ENCODE measurements at regions not wholly inside any gene's neighbourhood (a gene's known extent, or its start where the extent isn't known, plus 50 kb on each side); places are given as distances from the start of the nearest gene placed in this dataset.

DNA sequence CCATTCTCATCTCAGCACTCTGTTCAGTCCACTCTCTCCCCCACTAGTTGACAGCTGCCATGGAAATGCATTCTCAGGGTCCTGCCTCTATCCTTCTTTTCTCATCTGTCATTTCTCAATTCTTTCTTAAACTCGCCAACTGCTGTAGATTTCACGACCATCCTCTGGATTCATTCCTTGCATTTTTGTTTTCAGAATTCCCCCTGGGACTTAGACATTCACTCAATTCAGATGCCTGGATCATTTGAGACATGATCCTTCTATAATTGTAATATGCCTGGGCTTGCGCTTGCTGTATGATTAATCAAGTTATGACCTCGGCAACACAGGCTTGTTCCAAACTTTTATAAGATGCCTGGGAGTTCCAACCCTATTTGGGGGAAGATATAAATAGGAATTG, 104.5 kb downstream of the RAB11FIP2 start:
- Histone ChIP-seq H3K27me3 (ENCODE audit: control insufficient read depth, insufficient read depth, low read length) (no peaks in the 10 kb centered on the region), H3K4me3 (ENCODE audit: low read depth, low read length) (no peak overlapping the region)

DNA sequence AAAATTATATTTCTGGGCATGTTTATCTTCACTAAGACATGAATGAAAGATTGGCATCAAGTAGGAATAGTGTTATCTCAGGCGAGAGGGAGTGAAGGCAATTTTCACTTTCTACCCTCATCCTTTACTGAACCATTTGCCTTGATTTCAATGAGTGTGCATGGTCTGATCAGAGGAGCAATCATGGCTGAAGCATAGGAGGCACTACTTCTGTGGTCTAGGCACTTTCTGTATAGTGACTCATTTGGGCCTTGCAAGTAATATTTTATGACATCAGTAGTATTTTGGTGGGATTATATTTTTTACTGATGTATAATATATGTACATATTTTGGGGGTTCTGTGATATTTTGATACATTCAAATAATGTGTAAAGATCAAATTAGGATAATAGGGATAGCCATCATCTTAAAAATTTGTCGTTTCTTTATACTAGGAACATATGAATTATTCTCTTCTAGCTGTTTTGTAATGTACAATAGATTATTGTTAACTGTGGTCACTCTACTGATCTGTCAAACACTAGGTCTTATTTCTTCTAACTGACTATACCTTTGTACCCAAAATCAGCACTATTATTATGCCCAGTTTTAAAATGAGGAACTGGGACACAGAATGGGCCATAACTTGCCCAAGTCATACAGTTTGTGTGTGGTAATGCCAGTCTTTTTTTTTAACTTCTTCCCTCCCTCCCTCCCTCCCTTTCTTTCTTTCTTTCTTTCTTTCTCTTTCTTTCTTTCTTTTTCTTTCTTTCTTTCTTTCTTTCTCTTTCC, 101.9 kb downstream of the RAB11FIP2 start:
- no peaks in the 10 kb centered on the region for H3K4me1 ChIP-seq (ENCODE audit: control insufficient read depth, insufficient read depth, low read length)
- H3K9me3 ChIP-seq (ENCODE audit: control insufficient read depth, insufficient read depth, low read length): no peaks in the 10 kb centered on the region
- no peaks in the 10 kb centered on the region for H3K27me3 ChIP-seq (ENCODE audit: control insufficient read depth, insufficient read depth, low read length)
- no peak overlapping the region for H3K4me3 ChIP-seq (ENCODE audit: low read depth, low read length)
- H3K9ac ChIP-seq (ENCODE audit: low read depth, low read length): no peak overlapping the region
- H3K36me3 ChIP-seq (ENCODE audit: control insufficient read depth, insufficient read depth, low read length): no peaks in the 10 kb centered on the region

More for the DNA sequence above, 104.5 kb downstream of the RAB11FIP2 start:
- Histone ChIP-seq H3K36me3 (ENCODE audit: control insufficient read depth, insufficient read depth, low read length) (no peaks in the 10 kb centered on the region), H3K9ac (ENCODE audit: low read depth, low read length) (no peak overlapping the region), H3K4me1 (ENCODE audit: control insufficient read depth, insufficient read depth, low read length) (no peaks in the 10 kb centered on the region), H3K9me3 (ENCODE audit: control insufficient read depth, insufficient read depth, low read length) (no peaks in the 10 kb centered on the region)

DNA sequence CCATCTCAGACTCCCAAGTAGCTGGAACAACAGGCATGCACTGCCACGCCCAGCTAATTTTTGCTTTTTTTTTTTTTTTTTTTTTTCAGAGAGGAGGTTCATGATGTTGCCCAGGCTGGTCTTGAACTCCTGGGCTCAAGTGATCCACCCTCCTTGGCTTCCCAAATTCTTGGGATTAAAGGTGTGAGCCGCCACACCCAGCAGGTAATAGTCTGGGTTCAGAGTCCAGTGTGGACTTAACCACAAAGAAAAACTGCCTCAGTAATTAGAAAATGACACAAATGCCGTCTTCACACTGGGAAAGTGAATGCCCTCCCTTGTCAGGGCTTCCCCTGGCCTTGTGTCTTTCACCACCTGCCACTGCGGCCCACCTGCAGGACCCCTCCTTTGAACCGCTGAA, 101.1 kb downstream of the RAB11FIP2 start:
- Histone ChIP-seq H3K27me3 (ENCODE audit: control insufficient read depth, insufficient read depth, low read length) (no peaks in the 10 kb centered on the region), H3K9ac (ENCODE audit: low read depth, low read length) (no peak overlapping the region), H3K4me1 (ENCODE audit: control insufficient read depth, insufficient read depth, low read length) (no peaks in the 10 kb centered on the region), H3K4me3 (ENCODE audit: low read depth, low read length) (no peak overlapping the region), H3K36me3 (ENCODE audit: control insufficient read depth, insufficient read depth, low read length) (no peaks in the 10 kb centered on the region), H3K9me3 (ENCODE audit: control insufficient read depth, insufficient read depth, low read length) (no peaks in the 10 kb centered on the region)

DNA sequence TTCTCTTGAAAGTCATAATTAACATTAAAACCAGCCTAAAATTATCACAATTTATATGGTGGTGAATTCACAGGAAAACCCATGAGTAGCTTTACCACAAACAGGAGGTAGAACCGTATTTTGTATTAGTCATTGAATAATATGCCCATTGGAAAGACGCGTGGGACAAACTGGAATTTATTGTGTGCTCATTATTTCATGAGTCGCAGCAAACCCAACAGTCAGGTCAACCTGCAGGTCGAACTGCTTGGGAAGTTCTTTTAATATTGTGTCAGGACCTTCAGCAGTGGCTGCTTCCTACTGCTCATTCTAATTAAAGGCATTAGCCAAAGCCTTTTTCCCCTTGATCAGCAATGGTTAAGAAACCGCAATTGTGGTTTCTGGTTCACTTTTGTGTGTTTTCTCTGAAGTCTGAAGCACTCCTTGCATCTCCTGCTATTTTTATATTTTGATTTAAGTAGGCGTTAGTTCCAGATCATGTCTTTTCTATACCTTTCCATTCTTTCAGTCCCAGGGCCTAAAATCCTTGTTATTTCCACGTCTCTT, 100.1 kb downstream of the RAB11FIP2 start:
- Histone ChIP-seq H3K4me3 (ENCODE audit: low read depth, low read length) (no peak overlapping the region), H3K27me3 (ENCODE audit: control insufficient read depth, insufficient read depth, low read length) (no peaks in the 10 kb centered on the region), H3K36me3 (ENCODE audit: control insufficient read depth, insufficient read depth, low read length) (no peaks in the 10 kb centered on the region), H3K9me3 (ENCODE audit: control insufficient read depth, insufficient read depth, low read length) (no peaks in the 10 kb centered on the region), H3K9ac (ENCODE audit: low read depth, low read length) (no peak overlapping the region), H3K4me1 (ENCODE audit: control insufficient read depth, insufficient read depth, low read length) (no peaks in the 10 kb centered on the region)

DNA sequence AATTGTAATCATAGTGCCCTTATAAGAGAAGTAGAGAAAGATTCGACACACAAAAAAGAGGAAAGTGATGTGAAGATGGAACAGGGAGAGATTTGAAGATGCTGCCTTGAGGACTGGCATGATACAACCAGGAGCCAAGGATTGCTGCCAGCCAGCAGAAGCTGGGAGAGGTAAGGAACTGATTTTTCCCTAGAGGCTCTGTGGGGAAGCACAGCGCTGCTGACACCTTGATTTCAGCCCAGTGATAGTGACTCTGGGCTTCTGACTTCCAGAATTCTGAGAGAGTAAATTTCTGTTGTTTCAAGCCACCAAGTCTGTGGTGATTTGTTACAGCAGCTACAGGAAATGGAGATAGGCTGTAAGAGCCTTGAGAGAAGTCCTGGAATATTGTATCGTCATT, 98.2 kb downstream of the RAB11FIP2 start:
- Histone ChIP-seq H3K27me3 (ENCODE audit: control insufficient read depth, insufficient read depth, low read length) (no peaks in the 10 kb centered on the region), H3K4me3 (ENCODE audit: low read depth, low read length) (no peak overlapping the region), H3K9me3 (ENCODE audit: control insufficient read depth, insufficient read depth, low read length) (no peaks in the 10 kb centered on the region), H3K36me3 (ENCODE audit: control insufficient read depth, insufficient read depth, low read length) (no peaks in the 10 kb centered on the region), H3K4me1 (ENCODE audit: control insufficient read depth, insufficient read depth, low read length) (no peaks in the 10 kb centered on the region), H3K9ac (ENCODE audit: low read depth, low read length) (no peak overlapping the region)

DNA sequence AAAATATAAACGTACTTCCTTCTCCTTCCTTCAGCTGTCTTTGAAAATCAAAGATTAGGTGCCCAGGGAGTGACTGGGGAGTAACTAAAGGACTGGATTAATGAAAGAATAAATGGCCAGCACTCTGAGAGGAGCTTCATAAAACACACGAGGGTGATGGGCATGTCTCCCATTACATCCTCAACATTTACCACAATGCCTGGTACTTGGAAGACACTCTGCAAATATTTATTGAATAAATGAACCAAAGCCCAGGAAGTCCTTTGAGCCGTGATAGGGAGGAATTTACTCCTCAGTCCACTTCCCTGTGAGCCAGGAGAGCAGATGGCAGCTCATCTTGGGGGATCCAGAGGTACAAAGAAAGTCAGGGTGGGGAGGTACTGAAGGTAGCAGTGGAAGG, 96.3 kb downstream of the RAB11FIP2 start:
- no peaks in the 10 kb centered on the region for H3K9me3 ChIP-seq (ENCODE audit: control insufficient read depth, insufficient read depth, low read length)
- H3K4me3 ChIP-seq (ENCODE audit: low read depth, low read length): no peak overlapping the region
- no peaks in the 10 kb centered on the region for H3K4me1 ChIP-seq (ENCODE audit: control insufficient read depth, insufficient read depth, low read length)
- no peak overlapping the region for H3K9ac ChIP-seq (ENCODE audit: low read depth, low read length)
- H3K36me3 ChIP-seq (ENCODE audit: control insufficient read depth, insufficient read depth, low read length): no peaks in the 10 kb centered on the region
- no peaks in the 10 kb centered on the region for H3K27me3 ChIP-seq (ENCODE audit: control insufficient read depth, insufficient read depth, low read length)
